HPDE6-E6E7 (cell line): ENCODE measurements at regions not wholly inside any gene's neighbourhood (a gene's known extent, or its start where the extent isn't known, plus 50 kb on each side); places are given as distances from the start of the nearest gene placed in this dataset.
"Not testable (repeated sequence)": the region's sequence is repeated elsewhere in the genome, so short reads cannot be mapped to it uniquely, and the experiment has no call there.

ENCODE experiments used
- DNase-seq: peaks from one replicate; pipeline ENCODE4 v3.0.0; 2011; ENCODE audit warnings: missing footprints; ENCODE audit errors: extremely low spot score

- DNase-seq: no peak
Measured at GRCh38 chrX:150119323-150119722, 181.0 kb upstream of the EOLA2 start.

- DNase-seq: not testable (repeated sequence)
Measured at GRCh38 chrX:150125045-150125444, 186.8 kb upstream of the EOLA2 start.

DNA sequence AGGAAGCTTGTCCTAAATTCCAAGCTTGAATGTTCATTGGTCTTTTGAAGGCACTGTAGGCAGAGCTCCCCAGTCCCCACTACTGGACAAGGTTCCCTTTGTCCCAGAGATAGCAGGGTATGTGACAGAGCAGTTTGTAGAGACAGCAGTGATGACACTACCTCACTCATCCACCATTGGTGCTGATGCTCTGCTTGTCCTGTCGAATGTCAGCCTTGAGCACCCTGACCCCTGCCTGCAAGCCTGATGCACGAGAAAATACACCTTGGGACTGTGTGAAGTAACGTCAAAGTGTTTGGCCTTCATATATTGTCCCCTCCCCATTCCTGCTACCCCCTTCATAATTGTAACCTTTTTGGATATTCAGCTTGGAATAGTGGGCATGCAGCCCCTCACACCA, 188.9 kb upstream of the EOLA2 start:
- no peak for DNase-seq

- no peak for DNase-seq
Measured at GRCh38 chrX:150143721-150144440, 205.6 kb upstream of the EOLA2 start.

DNA sequence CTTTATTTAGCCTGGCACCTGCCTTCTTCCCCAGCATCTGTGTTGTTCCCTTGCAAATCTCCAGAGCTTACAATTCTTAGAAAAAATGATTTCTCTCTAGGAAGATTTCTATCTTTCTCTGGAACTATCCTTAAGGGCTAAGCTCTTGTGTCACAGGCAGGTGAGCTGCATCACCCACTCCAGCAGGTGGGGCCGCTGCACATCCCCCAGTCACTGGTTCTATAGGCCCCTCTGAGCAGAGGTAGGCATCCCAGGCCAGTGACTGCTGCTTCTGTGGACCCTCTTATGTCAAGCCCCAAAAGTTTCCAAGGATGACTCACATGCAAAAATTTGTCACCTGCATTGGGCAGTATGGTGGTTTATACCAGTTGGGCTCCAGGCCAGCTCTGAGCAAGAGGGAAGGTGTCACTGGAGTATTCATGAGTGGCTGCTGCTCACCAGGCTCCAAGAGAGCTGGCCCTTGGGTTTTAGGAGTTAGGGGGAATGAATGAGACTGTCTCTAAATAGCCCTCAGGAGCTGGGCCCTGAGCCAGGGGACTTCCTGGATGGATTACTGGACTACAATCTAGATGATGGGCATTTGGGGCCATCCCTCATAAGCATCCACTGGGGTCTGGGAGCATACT, 208.1 kb upstream of the EOLA2 start:
- no peak for DNase-seq

GRCh38 chrX:150148749-150149672, 210.7 kb upstream of the EOLA2 start:
- no peak for DNase-seq

- DNase-seq: no peak
Measured at GRCh38 chrX:150150076-150150779, 211.9 kb upstream of the EOLA2 start.

- DNase-seq: no peak
Measured at GRCh38 chrX:150150780-150151125, 212.4 kb upstream of the MAMLD1 start.

- no peak for DNase-seq
Measured at GRCh38 chrX:150152036-150152435, 211.1 kb upstream of the MAMLD1 start.

DNA sequence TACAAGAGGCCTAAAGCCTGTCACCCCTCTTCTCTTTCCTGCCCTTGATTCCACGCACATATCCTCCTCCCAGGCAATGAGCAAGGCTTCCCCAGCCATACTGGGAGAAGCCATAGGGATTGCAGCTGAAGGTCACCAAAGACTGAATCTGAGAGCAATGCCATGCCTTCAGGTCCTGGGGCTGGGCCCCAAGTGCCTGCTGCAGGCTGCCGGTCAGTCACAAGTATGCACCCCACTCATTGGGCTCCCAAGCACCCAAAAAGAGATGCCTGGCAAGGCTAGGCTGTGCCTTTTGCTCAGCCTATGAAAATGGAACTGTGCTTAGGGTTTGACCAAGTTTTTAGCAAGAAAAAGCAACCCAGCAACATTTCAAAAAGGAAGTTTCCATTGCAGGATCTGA, 210.6 kb upstream of the MAMLD1 start:
- no peak for DNase-seq

GRCh38 chrX:150155436-150156035, 207.6 kb upstream of the MAMLD1 start:
- no peak for DNase-seq

GRCh38 chrX:150156615-150157014, 206.5 kb upstream of the MAMLD1 start:
- no peak for DNase-seq

DNA sequence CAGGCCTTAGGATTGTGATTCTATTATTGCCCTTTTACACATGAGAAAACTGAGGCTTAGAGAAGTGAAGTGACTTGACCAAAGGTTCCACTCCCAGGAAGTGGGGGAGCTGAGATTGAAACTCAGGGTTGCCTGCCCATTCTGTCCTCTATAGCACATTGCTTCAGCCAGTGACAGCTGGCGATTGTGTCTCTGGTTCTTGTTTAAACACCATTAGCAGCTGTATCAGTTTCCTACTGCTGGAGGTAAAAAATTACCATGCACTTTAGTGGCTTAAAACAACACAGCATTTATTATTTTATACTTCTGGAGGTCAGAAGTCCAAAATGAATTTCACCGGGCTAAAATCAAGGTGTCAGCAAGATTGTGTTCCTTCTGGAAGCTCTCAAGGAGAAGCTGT, 205.8 kb upstream of the MAMLD1 start:
- DNase-seq: no peak

GRCh38 chrX:150158554-150159332, 204.4 kb upstream of the MAMLD1 start:
- DNase-seq: no peak

DNA sequence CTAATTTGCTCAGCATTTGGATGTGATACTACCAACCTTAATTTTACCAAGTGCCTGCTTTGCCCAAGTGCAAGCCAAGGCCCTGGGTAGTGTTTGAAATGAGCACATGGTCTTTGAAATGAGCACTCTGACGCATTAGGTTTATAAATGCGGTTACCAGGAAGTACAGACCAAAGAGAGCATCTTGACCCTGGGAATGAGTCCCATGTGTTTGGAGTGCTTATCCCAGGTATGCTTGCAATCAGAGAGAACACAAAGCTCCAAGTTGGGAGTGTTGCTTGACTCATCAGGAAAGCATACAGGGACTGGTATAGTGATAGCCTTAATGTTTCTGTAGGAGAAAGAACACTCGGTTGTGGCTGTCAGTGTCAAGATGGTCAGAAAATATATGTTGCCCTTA, 203.6 kb upstream of the MAMLD1 start:
- DNase-seq: no peak

GRCh38 chrX:150160656-150161055, 202.5 kb upstream of the MAMLD1 start:
- no peak for DNase-seq

DNA sequence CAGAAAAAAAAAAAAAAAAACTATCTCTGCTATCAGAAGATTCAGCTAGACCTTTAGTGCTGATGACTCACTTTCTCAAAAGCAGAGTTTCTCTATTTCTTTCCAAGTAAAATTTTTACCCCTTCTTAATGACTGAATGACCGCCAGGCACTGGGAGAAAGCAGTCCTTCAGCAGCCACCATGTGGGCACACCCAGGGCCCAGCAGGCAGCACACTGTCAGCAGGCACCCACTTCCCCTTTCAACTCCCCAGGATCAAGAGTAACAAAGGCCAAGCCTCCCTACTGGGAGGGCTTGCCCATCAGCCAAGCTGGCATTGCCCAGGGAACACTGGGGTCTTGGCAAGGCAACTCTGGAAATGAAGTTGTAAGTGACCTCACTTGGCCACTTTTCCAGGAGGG, 201.9 kb upstream of the MAMLD1 start:
- DNase-seq: no peak

GRCh38 chrX:150162141-150162540, 201.0 kb upstream of the MAMLD1 start:
- no peak for DNase-seq

DNA sequence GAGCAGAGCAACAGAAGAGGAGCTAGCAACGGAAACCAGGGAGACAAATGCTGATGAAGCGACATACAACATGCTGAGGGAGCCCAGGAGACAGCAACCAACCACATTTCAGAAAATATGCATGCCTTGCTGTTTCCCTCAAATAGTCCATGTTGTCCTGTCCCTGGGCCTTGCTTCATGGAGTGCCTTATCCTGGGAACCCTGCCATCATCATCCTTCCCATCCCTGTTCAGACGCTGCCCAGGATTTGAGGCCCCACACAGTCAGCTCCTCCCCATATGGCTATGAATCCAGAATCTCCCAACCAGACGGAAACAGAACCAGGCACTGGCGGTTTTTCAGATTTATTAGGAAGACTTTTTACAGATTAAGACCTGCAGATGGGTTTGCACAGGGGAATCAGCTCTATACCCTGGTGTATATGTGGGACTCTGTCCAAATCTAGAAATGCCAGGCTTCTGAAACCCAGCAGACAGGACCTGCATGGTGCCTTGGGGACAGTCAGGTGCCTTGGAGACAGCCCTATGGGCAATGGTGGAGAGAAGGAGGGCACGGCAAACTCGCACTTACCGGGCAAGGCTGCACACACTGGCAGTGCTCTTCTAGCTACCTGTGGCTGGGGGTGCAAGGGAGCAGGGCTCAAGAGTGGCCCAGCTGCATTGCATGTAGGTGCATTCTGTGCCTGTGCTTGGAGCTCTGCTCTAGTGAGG, 199.7 kb upstream of the MAMLD1 start:
- no peak for DNase-seq
